Aorta (tissue), 5 donors: ENCODE measurements at regions not wholly inside any gene's neighbourhood (a gene's known extent, or its start where the extent isn't known, plus 50 kb on each side); places are given as distances from the start of the nearest gene placed in this dataset.

Experiments
- ATAC-seq: fragments of 200-7000 bp; cut with Tn5 transposase; one replicate; pipeline ENCODE4 v1.9.1; 2022; ENCODE audit warnings: moderate library complexity; ENCODE audit not compliant: low FRiP score
- DNase-seq, 2 donors: peaks; one replicate each; pipeline ENCODE4 v3.0.0-alpha.2; 2020
- H3K27ac ChIP-seq, 2 donors: one replicate each; pipeline ENCODE4 v1.5.1; 2013; ENCODE audit warnings: low read length in 2 of 2, mild to moderate bottlenecking in 2 of 2, moderate library complexity in 2 of 2, control low read depth in 1 of 2, inconsistent platforms in 1 of 2, low read depth in 1 of 2
- H3K27me3 ChIP-seq, 2 donors: one replicate each; pipeline ENCODE4 v1.6.1; 2013; ENCODE audit warnings: control low read depth in 1 of 2, low read length in 1 of 2, mild to moderate bottlenecking in 1 of 2, moderate library complexity in 1 of 2; ENCODE audit not compliant: insufficient read depth in 2 of 2, control insufficient read depth in 1 of 2
- H3K36me3 ChIP-seq, 2 donors: one replicate each; pipeline ENCODE4 v1.6.1; 2013; ENCODE audit warnings: control low read depth in 1 of 2, low read length in 1 of 2, mild to moderate bottlenecking in 1 of 2; ENCODE audit not compliant: insufficient read depth in 2 of 2, control insufficient read depth in 1 of 2
- H3K4me1 ChIP-seq, 2 donors: one replicate each; pipeline ENCODE4 v1.6.1; 2013; ENCODE audit warnings: low read length in 2 of 2, control low read depth in 1 of 2, mild to moderate bottlenecking in 1 of 2, moderate library complexity in 1 of 2; ENCODE audit not compliant: insufficient read depth in 2 of 2, control insufficient read depth in 1 of 2
- H3K4me3 ChIP-seq, 2 donors: one replicate each; pipeline ENCODE4 v1.5.1; 2013; ENCODE audit warnings: low read length in 2 of 2, control low read depth in 1 of 2, mild to moderate bottlenecking in 1 of 2
- H3K9me3 ChIP-seq: one replicate; pipeline ENCODE4 v1.6.1; 2013; ENCODE audit warnings: mild to moderate bottlenecking, low read length; ENCODE audit not compliant: control insufficient read depth
- WGBS, 2 donors: extraction: QIAGEN DNeasy Blood & Tissue Kit; methylation state at CpG; one replicate each; pipeline ENCODE4 v1.1.7; 2013; 5-methylcytosine and 5-hydroxymethylcytosine counted together
- intact Hi-C, 2 donors: fragments of 100-400 bp; cut with DNase I; formaldehyde crosslinking; loops; one replicate each; pipeline versions ENCODE4 v1.14.2 to v1.15.0; 2022
- donor health status: healthy with polysubstance abuse.
- donor health status: Bipolar disorder and iron deficiency.
- donor health status: DM: no; HTN: no; CAD: no.
- donor health status: DM: no; HTN: no; CAD: no.
- donor health status: DM: yes; HTN: yes; CAD: no.

DNA sequence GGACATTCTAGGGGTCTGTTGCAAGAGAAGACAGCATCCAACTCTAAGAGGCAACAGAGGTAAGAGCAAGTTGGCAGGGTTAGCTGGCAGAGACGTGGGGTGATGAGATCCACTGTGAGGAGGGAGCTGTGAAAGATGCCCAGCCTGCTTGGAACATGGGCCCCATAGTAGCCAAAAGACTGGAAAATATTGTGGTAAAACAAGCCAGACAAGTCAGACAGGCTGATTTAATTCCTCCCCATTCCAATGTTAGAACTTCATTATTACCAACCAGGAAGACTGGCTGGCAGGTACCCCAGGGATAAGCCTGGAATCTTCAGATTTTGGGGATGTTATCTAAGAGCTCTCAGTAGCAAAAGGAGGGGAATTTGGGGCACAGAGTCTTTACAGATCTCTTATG, 181.3 kb downstream of the SEC61B start:
- Histone ChIP-seq H3K4me3 (no peak overlapping the region), H3K27me3 (no peaks in the 10 kb centered on the region), H3K4me1 (no peaks in the 10 kb centered on the region), H3K9me3 (no peaks in the 10 kb centered on the region), H3K36me3 (no peaks in the 10 kb centered on the region), H3K27ac (no peak overlapping the region)
- no peak for DNase-seq
- 76 to 85% methylated on average over 1 of the region's 1 CpG for WGBS, 2 donors
- no peak for ATAC-seq
- intact Hi-C loops = no loop called here

GRCh38 chr9:99405359-99405758, 183.3 kb downstream of the SEC61B start:
- DNase-seq = no peak
- ATAC-seq = no peak
- no peaks in the 10 kb centered on the region for H3K36me3 ChIP-seq
- 88 to 90% methylated on average over 2 of the region's 2 CpGs for WGBS, 2 donors
- H3K4me3 ChIP-seq = no peak overlapping the region
- H3K9me3 ChIP-seq = no peaks in the 10 kb centered on the region
- no peak overlapping the region for H3K27ac ChIP-seq
- H3K4me1 ChIP-seq = no peaks in the 10 kb centered on the region
- intact Hi-C loops = no loop called here
- no peaks in the 10 kb centered on the region for H3K27me3 ChIP-seq

- WGBS, 2 donors = 68 to 73% methylated on average over 4 of the region's 4 CpGs
- Histone ChIP-seq H3K4me1 (no peaks in the 10 kb centered on the region), H3K36me3 (no peaks in the 10 kb centered on the region), H3K27me3 (no peaks in the 10 kb centered on the region), H3K4me3 (no peak overlapping the region), H3K27ac (no peak overlapping the region), H3K9me3 (peaks cover 3% of the 10 kb centered on the region)
- ATAC-seq (no peak), DNase-seq (no peak)
- intact Hi-C loops = no loop called here
Observed at GRCh38 chr9:99406939-99407338, 184.9 kb downstream of the SEC61B start.

- WGBS, 2 donors = 75 to 78% methylated on average over 1 of the region's 1 CpG
- H3K4me1 ChIP-seq = no peaks in the 10 kb centered on the region
- ATAC-seq = no peak
- H3K4me3 ChIP-seq = no peak overlapping the region
- H3K27ac ChIP-seq = no peak overlapping the region
- no peaks in the 10 kb centered on the region for H3K36me3 ChIP-seq
- peaks cover 3% of the 10 kb centered on the region for H3K9me3 ChIP-seq
- H3K27me3 ChIP-seq = no peaks in the 10 kb centered on the region
- no peak for DNase-seq
- intact Hi-C loops = no loop called here
Observed at GRCh38 chr9:99411068-99411467, 189.0 kb downstream of the SEC61B start.

GRCh38 chr9:99411479-99412115, 189.5 kb downstream of the SEC61B start:
- peaks cover 3% of the 10 kb centered on the region for H3K9me3 ChIP-seq
- H3K27ac ChIP-seq = no peak overlapping the region
- no peaks in the 10 kb centered on the region for H3K36me3 ChIP-seq
- DNase-seq = no peak
- ATAC-seq = no peak
- no peaks in the 10 kb centered on the region for H3K4me1 ChIP-seq
- H3K4me3 ChIP-seq = no peak overlapping the region
- 74 to 87% methylated on average over 8 of the region's 8 CpGs for WGBS, 2 donors
- no peaks in the 10 kb centered on the region for H3K27me3 ChIP-seq
- intact Hi-C loops = no loop called here

- Histone ChIP-seq H3K4me1 (no peaks in the 10 kb centered on the region), H3K9me3 (peaks cover 3% of the 10 kb centered on the region), H3K36me3 (no peaks in the 10 kb centered on the region), H3K27ac (no peak overlapping the region), H3K27me3 (no peaks in the 10 kb centered on the region), H3K4me3 (no peak overlapping the region)
- DNase-seq = no peak
- no peak for ATAC-seq
- intact Hi-C loops = no loop called here
Observed at GRCh38 chr9:99412606-99413005, 190.5 kb downstream of the SEC61B start.

DNA sequence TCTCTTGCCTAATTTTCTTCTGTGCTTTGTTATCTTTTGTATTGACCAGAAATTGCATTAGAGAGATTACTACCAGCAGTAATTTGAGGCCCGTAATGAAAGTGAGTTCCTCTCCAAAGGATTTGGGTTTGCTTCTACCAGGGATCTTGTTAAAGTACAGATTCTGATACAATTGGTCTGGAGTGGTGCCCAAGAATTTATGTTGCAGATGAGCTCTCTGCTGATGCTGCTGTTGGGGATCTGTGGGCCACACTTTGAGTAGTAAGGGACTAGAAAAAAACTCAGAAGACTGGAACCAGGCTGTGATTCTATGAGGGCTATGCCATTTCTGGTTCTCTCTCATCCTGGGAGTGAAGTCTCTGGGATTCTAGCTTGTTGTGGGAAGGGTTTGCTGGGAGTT, 192.2 kb downstream of the SEC61B start:
- WGBS, 2 donors = 95 to 100% methylated on average over 1 of the region's 1 CpG
- Histone ChIP-seq H3K4me1 (no peaks in the 10 kb centered on the region), H3K27ac (no peak overlapping the region), H3K9me3 (peaks cover 3% of the 10 kb centered on the region), H3K4me3 (no peak overlapping the region), H3K27me3 (no peaks in the 10 kb centered on the region), H3K36me3 (no peaks in the 10 kb centered on the region)
- DNase-seq (no peak), ATAC-seq (no peak)
- intact Hi-C loops = no loop called here

- WGBS, 2 donors = 85 to 94% methylated on average over 4 of the region's 4 CpGs
- H3K9me3 ChIP-seq = peaks cover 3% of the 10 kb centered on the region
- ATAC-seq = no peak
Observed at GRCh38 chr9:99415606-99416005, 193.5 kb downstream of the SEC61B start.

DNA sequence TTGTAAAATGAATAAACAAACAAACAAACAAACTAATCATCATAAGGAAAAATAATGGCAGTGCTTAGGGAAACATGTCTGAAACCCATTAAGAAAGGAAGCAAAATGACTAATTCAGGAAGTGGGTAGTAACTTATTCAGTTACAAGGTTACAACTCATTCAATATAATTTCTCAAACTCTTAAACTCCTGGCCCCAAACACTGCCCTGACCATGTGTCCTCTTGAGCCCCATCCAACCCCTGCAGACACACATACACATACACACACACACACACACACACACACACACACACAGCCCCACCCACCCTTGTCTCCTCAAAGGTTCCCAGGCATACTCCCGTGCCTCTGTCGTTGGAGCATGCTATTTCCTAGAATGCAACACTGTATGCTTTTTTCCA, 193.9 kb downstream of the SEC61B start:
- DNase-seq = no peak
- H3K9me3 ChIP-seq = peaks cover 3% of the 10 kb centered on the region
- H3K36me3 ChIP-seq = no peaks in the 10 kb centered on the region
- 53 to 71% methylated on average over 2 of the region's 2 CpGs for WGBS, 2 donors
- H3K27ac ChIP-seq = no peak overlapping the region
- H3K4me1 ChIP-seq = no peaks in the 10 kb centered on the region
- no peaks in the 10 kb centered on the region for H3K27me3 ChIP-seq
- intact Hi-C loops = no loop called here
- no peak for ATAC-seq
- no peak overlapping the region for H3K4me3 ChIP-seq

More at GRCh38 chr9:99415606-99416005, 193.5 kb downstream of the SEC61B start:
- Histone ChIP-seq H3K27me3 (no peaks in the 10 kb centered on the region), H3K4me1 (no peaks in the 10 kb centered on the region), H3K4me3 (no peak overlapping the region), H3K36me3 (no peaks in the 10 kb centered on the region), H3K27ac (no peak overlapping the region)
- intact Hi-C loops = no loop called here
- no peak for DNase-seq
